ENCODE measurements at regions not wholly inside any gene's neighbourhood (a gene's known extent, or its start where the extent isn't known, plus 50 kb on each side); places are given as distances from the start of the nearest gene placed in this dataset.

DNA sequence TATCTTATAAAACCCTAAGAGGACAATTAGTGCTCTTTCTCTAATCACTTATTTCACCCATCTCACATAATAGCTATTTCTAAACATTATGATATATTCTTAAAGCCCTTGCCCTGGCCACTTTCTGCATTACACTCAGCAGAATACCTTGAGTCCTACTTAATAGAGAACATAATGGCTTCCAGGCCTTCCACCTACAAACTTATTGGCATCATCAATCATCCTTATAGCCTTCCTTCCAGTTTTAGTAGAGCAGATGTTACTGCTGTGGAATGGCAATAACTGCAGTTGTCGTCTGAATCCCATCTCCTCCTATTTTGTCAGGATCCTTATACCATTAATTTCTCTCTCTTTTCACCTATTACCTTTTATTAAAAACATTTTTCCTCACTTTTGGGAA, 1127.4 kb downstream of the LRFN5 start:
- TF ChIP-seq CTCF (IDR thresholded peaks at IDR 0.05) (no peak), POLR2A (IDR thresholded peaks at IDR 0.05) (no peak), POLR2AphosphoS5 (IDR thresholded peaks at IDR 0.05) (no peak), EP300 (IDR thresholded peaks at IDR 0.05) (no peak)

All from gastroesophageal sphincter (tissue), 3 donors.